Heart left ventricle (tissue), 13 donors: ENCODE measurements at regions not wholly inside any gene's neighbourhood (a gene's known extent, or its start where the extent isn't known, plus 50 kb on each side); places are given as distances from the start of the nearest gene placed in this dataset.

Experiments
- POLR2A ChIP-seq, 2 donors: fragments of 450-650 bp; IDR thresholded peaks; one replicate each; pipeline ENCODE4 v1.6.1; 2017; ENCODE audit warnings: antibody characterized with exemption in 2 of 2, mild to moderate bottlenecking in 2 of 2, moderate library complexity in 2 of 2
- TF ChIP-seq, protein P1 (sequence below), 12 donors: fragments of 200-600 bp; sonication (generic) in 4 of 12; IDR thresholded peaks; one replicate each; pipeline versions ENCODE4 v1.5.0 to v1.8.0; 2018 to 2022; ENCODE audit warnings: antibody characterized with exemption in 12 of 12, mild to moderate bottlenecking in 5 of 12
- donor health status: ischemic (EF 13 %, LVEDD 7.1; RV severe dilation, severe dysfunction).
- donor health status: DM: no; HTN: yes; CAD: no.
- donor health status: DM: no; HTN: no; CAD: no.
- donor health status: ischemic (EF 25% LVEDD 6.9; RV normal size, moderate dysfunction).
- donor health status: ischemic (EF 25% LVEDD 5.7; RV mildly dilated, moderate dysfunction).
- donor health status: ischemic (EF 35%, LVEDD 5.7; RV mildly dilated, moderate dysfunction).
- donor health status: nonischemic (EF 11% LVEDD 7.7; RV severe dilation, severe dysfunction).
- donor health status: DM: yes; HTN: yes; CAD: no.
- donor health status: PGD.
- donor health status: ischemic (EF 29% LVEDD 5.4; RV normal size, mild dysfunction).
- donor health status: nonischemic (EF 23%, LVEDD 6.1; RV moderate dilation, normal function).

GRCh38 chr6:54614499-54615195 lies 231.9 kb upstream of the FAM83B start:
- TF ChIP-seq POLR2A (IDR thresholded peaks at IDR 0.05), result no peak
- TF ChIP-seq, protein P1, sequence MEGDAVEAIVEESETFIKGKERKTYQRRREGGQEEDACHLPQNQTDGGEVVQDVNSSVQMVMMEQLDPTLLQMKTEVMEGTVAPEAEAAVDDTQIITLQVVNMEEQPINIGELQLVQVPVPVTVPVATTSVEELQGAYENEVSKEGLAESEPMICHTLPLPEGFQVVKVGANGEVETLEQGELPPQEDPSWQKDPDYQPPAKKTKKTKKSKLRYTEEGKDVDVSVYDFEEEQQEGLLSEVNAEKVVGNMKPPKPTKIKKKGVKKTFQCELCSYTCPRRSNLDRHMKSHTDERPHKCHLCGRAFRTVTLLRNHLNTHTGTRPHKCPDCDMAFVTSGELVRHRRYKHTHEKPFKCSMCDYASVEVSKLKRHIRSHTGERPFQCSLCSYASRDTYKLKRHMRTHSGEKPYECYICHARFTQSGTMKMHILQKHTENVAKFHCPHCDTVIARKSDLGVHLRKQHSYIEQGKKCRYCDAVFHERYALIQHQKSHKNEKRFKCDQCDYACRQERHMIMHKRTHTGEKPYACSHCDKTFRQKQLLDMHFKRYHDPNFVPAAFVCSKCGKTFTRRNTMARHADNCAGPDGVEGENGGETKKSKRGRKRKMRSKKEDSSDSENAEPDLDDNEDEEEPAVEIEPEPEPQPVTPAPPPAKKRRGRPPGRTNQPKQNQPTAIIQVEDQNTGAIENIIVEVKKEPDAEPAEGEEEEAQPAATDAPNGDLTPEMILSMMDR (IDR thresholded peaks at IDR 0.05), result no peak
